ENCODE measurements at regions not wholly inside any gene's neighbourhood (a gene's known extent, or its start where the extent isn't known, plus 50 kb on each side); places are given as distances from the start of the nearest gene placed in this dataset.

DNA sequence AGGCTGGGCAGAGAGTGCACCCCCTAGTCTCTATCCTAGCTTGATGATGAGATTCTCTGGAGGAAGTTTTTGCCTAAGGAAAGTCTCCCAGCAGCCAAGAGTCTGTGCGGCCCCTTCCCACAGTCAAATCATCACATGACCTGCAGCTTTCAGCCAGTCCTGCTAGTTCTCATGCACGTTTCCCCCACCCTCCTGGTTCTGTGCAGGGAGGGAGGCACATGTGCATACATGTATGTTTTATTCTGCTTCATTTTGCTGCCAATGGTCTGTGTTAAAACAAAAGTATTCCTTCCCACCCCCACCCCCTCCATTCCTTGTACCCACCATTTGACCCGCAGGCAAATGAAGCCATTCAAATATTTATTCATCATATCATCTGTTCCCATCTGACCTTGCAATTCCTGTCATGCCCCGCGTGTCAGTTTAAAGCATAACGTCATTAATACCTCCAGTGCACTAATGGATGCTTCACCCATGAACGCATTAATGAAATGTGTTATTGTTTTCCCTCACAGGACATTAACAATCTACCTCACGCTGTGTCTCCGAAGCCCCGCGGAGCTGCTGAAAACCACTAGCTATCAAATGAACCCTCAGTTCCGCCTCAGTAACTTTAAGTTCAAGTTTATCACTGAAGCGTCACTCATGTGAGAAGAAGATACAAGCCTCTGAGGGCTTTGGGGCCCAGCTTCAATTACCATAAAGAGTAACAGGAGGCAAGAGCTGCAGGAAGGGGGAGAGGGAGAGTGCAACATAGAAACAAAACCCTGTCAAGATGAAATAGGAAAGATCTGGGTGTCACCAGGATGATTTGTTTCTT lies 139.6 kb downstream of the RASEF start:
- DNase-seq (ENCODE audit: low read depth, low spot score), result peak; percentile 62
- no peak overlapping the region for H3K4me3 ChIP-seq (ENCODE audit: low read length)

- no peak for DNase-seq (ENCODE audit: low read depth, low spot score)
- no peak overlapping the region for H3K4me3 ChIP-seq (ENCODE audit: low read length)
Measured at GRCh38 chr9:82923912-82924605, 138.9 kb downstream of the RASEF start.

All from Jurkat, Clone E6-1 (cell line).